GM19467 (cell line): ENCODE measurements at regions not wholly inside any gene's neighbourhood (a gene's known extent, or its start where the extent isn't known, plus 50 kb on each side); places are given as distances from the start of the nearest gene placed in this dataset.
"Not testable (repeated sequence)": the region's sequence is repeated elsewhere in the genome, so short reads cannot be mapped to it uniquely, and the experiment has no call there.

ENCODE experiments used
- ATAC-seq: cut with Tn5 transposase; IDR thresholded peaks from one replicate; pipeline ENCODE4 v1.9.1; 2021; ENCODE audit warnings: mild to moderate bottlenecking, moderate library complexity; ENCODE audit not compliant: unreplicated experiment

DNA sequence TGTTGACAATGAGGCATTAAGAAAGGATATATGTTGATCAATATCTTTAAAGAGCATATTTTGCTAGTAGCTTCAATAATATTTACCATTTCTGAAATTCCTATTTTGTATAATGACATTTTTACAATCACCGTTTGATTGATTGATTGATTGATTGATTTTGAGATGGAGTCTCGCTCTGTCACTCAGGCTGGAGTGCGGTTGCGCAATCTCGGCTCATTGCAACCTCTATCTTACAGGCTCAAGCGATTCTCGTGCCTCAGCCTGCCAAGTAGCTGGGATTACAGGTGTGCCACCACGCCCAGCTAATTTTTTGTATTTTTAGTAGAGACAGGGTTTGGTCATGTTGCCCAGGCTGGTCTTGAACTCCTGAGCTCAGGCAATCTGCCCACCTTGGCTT, 150.9 kb upstream of the TEX13D start:
- not testable (repeated sequence) for ATAC-seq

- ATAC-seq: no peak
Observed at GRCh38 chrX:124190440-124190839, 142.0 kb upstream of the TEX13D start.

- ATAC-seq: no peak
Observed at GRCh38 chrX:124194199-124194598, 138.3 kb upstream of the TEX13D start.

- ATAC-seq: no peak
Observed at GRCh38 chrX:124194901-124195300, 137.6 kb upstream of the TEX13D start.

DNA sequence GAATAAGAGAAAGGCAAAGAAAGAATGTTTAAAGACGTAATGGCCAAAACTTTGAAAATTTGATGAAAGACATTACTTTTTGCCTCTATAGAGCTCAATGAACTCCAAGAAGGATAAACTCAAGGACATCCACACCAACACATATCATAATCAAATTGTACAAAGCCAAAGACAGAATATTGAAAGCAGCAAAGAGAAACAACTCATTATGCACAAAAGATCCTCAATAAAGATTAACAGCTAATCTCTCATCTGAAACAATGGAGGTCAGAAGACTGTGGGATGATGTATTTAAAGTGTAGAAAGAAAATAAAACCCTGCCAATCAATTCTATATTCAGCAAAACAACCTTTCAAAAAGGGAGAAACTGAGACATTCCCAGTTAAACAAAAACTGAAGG, 129.1 kb upstream of the TEX13D start:
- ATAC-seq: no peak

DNA sequence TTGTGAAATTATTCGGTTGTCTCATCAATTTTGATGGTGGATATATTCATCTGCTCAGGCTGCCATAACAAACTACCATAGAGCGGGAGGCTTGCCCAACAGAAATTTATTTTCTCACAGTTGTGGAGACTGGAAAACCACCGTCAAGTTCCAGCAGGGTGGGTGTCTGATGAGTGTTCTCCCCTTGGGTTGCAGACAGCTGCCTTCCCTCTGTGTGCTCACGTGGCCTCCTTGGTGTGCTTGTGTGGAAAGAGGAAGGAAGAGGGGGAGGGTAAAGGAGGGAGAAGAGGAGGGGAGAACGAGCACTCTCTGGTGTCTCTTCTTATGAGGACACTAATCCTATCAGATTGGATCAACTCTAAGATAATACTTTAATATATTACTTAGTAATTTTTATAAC, 123.8 kb upstream of the TEX13D start:
- no peak for ATAC-seq

DNA sequence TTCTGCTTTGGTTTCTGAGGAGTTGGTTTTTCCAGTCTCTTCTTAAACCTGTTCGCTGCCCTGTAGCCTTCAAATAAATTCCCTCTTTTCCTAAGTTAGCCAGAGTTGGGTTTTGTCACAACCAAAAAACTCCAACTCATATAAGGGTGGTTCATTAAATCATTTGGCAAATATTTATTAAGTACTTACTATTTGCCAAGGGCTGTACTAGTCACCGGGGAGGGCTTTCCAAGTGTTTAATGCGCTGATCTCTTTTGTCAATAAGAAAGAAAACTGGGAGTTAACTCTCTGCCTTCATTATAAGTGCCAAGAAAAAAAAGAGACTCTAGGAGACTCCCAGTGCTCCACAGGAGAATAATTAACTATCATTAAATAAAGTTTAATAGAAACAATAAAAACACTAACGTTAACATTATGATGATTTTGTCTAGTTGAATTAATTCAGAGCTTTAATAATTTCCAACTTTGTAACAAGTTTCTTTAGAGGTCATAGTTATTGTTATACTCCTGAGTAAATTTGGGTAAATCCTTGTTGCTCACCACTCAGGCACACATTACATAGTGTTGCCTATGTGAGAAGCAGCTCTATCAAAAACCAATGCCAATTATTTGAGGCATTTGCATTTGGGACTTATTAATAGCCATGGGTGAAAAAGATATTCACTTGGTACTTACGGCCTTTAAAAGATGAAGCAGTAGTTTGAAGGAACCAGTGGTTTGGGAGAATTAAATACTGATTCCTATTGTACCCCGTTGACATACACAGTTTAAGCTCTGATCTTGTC, 122.5 kb upstream of the TEX13D start:
- no peak for ATAC-seq

GRCh38 chrX:124211312-124211942, 121.0 kb upstream of the TEX13D start:
- ATAC-seq: peak; percentile 79

DNA sequence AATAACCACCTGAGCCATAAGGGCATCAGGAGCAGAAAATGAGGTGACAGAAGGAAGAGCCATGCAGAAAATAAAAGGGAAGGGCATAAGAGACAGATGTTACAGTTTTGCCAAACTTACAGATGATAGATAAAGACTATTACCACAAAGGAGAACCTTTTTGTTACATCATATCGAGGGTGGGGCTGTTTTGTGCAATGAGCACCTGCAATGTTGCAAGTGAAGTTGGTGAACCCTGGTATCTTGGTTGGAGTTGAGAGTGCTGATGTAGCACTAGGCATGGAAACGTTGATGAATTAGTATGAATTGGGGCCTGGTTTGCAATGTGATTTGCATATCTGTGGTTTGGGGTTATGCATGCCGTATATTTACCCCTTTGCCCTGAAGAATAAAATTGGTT, 119.8 kb upstream of the TEX13D start:
- no peak for ATAC-seq

DNA sequence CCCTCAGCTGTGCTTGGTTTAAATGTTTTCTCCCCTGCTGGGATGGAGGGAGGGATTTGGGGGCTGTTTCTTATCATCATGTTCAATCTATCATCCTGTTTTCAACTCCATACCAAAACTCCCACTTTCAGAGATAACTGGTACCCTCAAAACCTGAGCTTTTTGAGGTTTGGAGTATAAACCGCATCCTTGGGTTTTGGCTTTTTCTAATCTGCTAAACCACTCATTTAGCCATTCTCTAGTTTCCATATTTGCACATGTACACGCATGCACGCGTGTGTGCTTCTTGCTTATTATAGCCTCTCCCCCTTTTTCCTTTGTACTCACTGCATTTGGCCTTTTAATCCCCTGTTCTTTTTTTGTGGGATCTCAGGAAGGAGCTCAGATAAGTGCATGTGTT, 116.7 kb upstream of the TEX13D start:
- no peak for ATAC-seq

- no peak for ATAC-seq
Observed at GRCh38 chrX:124216396-124217115, 115.9 kb upstream of the TEX13D start.

- peak; percentile 59 for ATAC-seq
Observed at GRCh38 chrX:124217304-124218251, 114.9 kb upstream of the TEX13D start.

- ATAC-seq: no peak
Observed at GRCh38 chrX:124223524-124223923, 108.9 kb upstream of the TEX13D start.

- no peak for ATAC-seq
Observed at GRCh38 chrX:124224528-124224927, 107.9 kb upstream of the TEX13D start.

DNA sequence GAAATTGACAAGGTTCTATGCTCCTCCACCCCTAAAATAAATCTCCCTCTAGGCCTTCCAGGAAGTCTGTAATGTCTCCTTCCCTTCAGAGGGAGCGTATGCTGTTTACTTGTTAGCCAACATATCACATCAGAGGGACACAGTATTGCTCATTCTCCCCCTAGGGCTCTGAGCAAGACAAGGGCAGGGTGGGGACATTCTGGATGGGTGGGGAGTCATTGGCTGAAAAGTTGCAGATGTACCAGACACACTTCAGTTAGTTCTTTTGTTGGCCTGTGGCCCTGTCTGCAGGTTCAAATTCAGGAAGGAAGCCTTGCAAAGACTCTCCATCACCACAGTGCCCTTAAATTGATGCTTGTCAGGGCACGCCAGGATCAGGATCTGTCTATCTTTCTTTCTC, 106.3 kb upstream of the TEX13D start:
- no peak for ATAC-seq

- no peak for ATAC-seq
Observed at GRCh38 chrX:124228849-124229248, 103.6 kb upstream of the TEX13D start.

DNA sequence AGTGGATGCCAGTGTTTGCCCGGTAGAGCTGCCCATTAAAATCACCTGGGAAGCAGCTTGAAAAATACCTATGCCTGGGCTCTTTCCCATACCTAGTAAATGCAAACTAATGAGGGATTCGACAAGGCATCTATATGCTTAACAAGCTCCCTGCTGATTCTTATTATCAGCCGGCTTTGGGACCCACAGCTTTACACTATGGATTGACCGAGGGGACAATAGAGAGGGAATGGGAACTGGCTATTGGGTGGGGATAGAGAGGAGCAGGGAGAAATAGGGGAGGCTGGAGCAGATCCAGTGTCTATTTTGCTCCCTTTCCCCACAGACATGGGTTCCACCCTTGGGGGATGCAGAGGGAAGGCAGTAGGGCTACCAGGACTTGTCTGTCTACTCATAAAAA, 103.1 kb upstream of the TEX13D start:
- no peak for ATAC-seq

GRCh38 chrX:124230655-124231450, 101.6 kb upstream of the TEX13D start:
- ATAC-seq: no peak

GRCh38 chrX:124231451-124231759, 101.1 kb upstream of the TEX13D start:
- no peak for ATAC-seq

GRCh38 chrX:124232523-124233201, 99.8 kb upstream of the TEX13D start:
- ATAC-seq: peak; percentile 67
